ENCODE measurements at regions not wholly inside any gene's neighbourhood (a gene's known extent, or its start where the extent isn't known, plus 50 kb on each side); places are given as distances from the start of the nearest gene placed in this dataset.

GRCh38 chr11:15816260-15816871 is 540.0 kb downstream of the SOX6 start:
- TF ChIP-seq EZH2phosphoT487 (IDR thresholded peaks at IDR 0.05; ENCODE audit: borderline replicate concordance, low read length), result no peak
- TF ChIP-seq EZH2 (IDR thresholded peaks at IDR 0.05; ENCODE audit: low read length, unreplicated experiment), result no peak
